GM11168 (cell line): ENCODE measurements at regions not wholly inside any gene's neighbourhood (a gene's known extent, or its start where the extent isn't known, plus 50 kb on each side); places are given as distances from the start of the nearest gene placed in this dataset.

Experiments
- in situ Hi-C: fragments of 300-500 bp; cut with MboI; formaldehyde crosslinking; loops from one replicate; pipeline ENCODE4 v1.12.0; 2022; ENCODE audit warnings: low sequenced_read_pairs; ENCODE audit not compliant: unreplicated experiment

- in situ Hi-C loops = no loop called here
Measured at GRCh38 chr2:226623587-226624368, 175.8 kb downstream of the IRS1 start.

DNA sequence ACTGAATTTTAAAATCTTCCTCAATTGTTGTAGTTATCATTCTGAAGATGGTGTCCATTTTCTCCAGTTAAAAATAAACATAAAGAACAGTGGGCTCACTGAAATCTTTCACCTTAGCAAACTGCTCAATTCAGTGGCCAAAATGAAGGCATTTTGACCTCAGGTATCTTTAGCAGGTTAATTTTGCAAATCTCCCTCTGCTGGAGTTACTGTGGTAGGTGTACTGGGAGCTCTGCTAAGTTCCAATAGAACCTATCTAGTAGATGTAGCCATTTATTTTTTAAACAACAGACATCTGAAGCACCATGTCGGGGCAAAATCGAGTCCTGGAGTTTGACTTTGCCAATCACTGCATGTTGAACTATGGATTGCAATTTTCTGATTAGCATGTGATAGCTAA is 177.1 kb downstream of the IRS1 start:
- in situ Hi-C loops = no loop called here

DNA sequence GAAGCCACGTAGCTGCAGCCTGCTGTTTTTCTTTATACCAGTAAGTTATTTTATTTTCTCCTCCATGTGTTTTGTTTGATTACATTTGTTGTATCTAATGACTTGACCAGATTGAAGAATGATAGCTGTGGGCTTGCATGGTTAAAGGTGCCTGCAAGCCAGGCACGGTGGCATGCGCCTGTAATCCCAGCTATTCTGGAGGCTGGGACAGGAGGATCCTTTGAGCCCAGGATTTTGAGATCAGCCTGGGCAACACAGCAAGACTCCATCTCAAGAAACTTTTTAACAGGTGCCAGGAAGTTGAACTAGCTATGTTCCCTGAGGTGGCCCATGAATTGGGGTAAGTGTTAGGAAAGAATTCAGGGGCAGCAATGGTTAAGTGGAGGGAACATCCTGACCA is 179.4 kb downstream of the IRS1 start:
- in situ Hi-C loops = no loop called here

- in situ Hi-C loops = no loop called here
Measured at GRCh38 chr2:226619707-226620106, 179.9 kb downstream of the IRS1 start.

GRCh38 chr2:226618875-226619605 is 180.6 kb downstream of the IRS1 start:
- in situ Hi-C loops = no loop called here

GRCh38 chr2:226618544-226618874 is 181.1 kb downstream of the IRS1 start:
- in situ Hi-C loops = no loop called here

DNA sequence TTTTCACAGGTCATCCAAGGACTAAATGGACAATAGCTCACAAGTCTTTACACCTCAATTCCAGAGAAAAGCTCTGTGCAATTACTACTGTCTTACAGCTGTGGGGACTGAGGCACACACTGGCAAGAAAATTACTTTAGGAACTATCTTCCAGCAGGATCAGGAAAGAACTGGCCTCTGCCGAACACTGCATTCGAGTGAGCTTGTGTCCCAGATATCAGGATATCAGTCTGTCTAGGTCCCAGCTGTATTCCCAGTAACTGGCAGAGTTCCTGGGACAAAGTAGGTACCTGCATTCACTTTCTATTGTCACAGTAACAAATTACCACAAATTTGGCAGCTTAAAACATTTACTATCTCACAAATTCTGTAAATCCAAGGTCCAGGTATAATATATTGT is 183.7 kb downstream of the IRS1 start:
- in situ Hi-C loops = no loop called here

DNA sequence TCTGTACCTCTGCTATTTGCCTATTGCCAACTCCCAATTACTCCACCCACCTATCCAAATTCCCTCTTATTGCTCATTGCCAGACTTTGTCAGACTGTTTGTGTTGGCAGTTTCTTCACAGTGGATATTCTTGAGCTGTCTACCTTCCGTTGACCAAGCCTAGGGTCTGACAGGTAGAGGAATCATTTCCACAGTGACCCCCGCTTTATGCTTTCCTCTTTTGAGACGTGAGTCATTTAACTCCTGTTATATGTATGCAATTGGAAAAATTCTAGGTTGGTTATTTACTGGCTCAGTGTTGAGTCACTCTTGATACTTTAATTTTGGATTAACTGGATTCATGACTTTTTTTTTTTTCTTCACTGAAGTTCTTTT is 187.7 kb downstream of the IRS1 start:
- in situ Hi-C loops = no loop called here

DNA sequence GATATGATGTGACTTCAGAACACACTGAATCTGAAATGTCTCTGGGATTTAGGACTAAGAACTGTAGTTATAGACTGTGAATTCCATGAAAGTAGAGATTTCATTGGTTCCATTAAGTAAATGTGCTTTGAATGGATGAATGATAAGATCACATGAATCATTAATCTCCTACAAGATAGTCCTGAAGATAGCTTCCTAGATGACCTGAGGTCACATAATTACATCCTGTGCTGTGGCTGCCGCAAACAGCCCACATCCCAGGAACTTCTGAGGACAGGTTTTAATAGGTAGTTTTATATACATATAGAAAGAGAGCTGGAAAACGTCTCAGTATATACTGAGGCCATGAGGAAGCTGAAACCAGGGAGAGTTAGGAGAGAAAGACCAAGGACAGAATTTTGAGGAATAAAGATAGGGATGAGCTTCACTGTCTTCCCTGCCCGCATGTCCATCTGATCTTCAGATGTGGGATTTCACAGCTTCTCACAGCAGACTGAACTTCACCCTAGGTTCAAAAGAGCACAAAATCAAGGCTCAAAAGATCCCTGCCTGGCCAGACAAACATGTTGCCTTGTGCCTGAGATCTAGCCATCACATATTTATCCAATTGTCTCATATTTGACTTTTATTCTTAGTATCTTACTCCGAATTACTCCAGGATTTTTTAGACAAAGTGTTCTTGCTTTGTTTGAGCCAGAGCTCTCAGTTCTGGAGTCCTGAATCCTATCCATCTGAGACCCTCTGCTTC is 188.2 kb downstream of the IRS1 start:
- in situ Hi-C loops = no loop called here

GRCh38 chr2:226609366-226609765 is 190.3 kb downstream of the IRS1 start:
- in situ Hi-C loops = no loop called here

DNA sequence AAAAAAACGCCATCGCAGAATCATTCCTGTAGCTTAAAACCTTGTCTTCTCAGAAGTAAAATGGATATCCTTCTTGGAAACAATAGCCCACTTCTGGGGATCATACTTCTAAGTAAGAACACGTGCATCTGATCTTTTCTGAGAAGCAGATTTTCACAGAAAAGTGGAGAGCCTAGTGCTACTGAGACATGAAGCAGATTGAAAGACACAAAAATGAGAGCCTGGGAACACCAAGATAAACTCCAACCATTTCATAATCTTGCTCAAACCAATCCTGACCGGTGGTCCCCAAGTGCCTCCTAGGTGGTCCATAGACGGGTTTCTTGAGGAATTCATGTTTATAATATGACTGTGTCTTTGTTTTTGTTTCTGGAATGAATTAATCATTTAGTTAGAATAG is 191.2 kb downstream of the IRS1 start:
- in situ Hi-C loops = no loop called here

DNA sequence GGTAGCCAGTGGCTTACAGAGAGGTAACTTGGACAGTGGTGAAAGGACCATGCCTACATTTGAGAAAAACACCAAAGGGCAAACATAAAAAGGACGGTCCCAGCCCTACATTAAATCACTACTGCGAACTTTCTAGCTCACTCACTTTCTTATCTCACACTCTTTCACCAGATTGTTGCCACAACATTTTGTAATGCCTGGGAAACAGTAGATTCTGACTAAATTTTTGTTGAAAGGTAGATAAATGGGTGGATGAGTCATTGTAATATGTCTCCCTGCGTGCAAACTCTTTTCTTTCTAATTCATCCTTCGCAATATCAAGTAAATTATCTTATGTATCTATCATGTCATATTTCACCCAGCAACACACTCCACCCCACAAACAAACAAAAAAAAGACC is 192.2 kb downstream of the IRS1 start:
- in situ Hi-C loops = no loop called here

DNA sequence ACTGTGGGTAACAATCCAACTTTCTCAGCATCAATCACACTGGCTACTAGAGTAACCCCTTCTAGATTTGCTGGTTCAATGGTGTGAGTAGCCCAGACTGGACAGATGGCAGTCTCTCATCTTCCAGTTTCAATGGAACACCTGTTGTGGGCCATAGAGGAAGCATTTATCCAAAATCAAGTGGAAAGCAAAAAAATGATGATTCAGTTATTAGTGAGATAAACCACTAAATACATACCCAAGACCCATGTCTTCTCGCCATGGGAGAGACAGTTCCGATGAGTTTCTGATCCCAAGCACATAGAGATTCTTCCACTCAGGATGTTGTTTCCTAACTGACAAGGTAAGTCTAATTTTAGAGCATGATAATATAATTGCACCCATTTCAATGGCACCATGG is 194.0 kb downstream of the IRS1 start:
- in situ Hi-C loops = no loop called here

DNA sequence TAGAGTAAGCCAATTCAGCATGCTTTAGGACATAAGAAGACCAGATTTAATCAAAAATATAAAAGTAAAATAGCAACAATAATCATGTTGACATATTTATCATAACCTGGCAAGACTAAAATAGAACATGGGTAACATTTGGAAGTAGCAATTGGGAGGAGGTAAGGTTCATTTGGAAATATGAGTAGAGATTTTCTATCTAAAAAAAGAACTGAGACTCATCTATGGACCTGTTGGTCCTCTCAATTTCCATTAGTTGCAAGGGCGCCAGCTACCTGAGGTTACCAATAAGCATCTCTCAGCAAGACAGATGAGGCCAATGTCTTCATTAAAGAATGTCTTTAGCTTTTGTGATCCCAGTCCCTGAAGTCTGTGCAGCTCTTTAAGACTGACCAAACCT is 196.0 kb downstream of the IRS1 start:
- in situ Hi-C loops = no loop called here

DNA sequence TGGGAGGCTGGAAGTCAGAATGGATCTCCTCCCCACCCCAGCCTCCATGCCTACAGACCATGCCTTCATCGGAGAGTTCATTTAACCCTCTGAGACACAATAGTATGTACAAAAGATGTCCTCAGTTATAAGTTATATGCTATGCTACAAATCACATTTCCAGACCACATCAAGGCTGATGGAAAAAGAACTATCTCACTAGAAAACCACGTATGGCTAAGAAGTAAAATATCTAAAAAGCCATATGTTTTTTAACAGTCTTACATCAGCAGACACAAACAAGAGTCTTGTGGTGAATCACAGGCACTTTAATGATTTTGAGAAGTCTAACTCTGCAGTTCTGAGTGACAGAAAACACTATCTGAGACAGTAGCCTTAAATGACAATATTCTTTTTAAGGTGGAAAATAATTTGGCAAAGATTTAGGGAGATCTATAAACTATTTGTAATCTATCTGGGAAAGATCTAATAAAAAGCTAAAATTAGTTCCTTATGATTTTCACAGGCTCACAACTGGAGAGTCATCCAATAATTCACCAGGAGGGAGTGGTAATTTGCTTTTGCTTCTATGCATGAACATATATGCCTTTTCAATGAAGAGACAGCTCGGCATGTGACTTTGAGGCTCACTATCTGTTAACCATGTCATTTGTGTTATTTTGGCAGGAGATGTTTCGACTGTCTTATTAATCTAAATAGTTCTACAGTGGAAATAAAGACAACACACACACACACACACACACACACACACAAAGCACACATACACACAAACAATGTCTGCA is 197.5 kb downstream of the IRS1 start:
- in situ Hi-C loops = no loop called here

GRCh38 chr2:226600802-226601201 is 198.8 kb downstream of the IRS1 start:
- in situ Hi-C loops = no loop called here

DNA sequence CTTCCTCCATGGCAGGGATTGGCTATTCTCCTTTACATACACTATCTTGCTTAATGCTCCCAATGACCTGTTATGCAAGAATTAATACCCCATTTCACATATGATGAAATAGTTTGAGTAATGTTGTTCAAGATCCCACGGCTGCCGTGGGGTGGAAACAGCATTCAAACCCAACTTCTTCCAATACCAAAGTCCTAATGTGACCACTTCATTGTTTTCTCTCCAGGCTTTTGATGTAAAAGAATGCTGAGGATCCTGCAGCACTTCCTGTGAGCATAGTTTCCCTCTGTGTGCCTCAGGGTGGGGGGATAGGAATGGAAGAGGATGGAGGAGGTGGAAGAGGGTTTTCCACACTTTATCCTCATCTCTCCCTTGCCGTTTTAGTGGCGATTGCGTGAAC is 199.4 kb downstream of the IRS1 start:
- in situ Hi-C loops = no loop called here

- in situ Hi-C loops = no loop called here
Measured at GRCh38 chr2:226589043-226589442, 210.6 kb downstream of the IRS1 start.

GRCh38 chr2:226585130-226585561 is 214.5 kb downstream of the IRS1 start:
- in situ Hi-C loops = no loop called here

DNA sequence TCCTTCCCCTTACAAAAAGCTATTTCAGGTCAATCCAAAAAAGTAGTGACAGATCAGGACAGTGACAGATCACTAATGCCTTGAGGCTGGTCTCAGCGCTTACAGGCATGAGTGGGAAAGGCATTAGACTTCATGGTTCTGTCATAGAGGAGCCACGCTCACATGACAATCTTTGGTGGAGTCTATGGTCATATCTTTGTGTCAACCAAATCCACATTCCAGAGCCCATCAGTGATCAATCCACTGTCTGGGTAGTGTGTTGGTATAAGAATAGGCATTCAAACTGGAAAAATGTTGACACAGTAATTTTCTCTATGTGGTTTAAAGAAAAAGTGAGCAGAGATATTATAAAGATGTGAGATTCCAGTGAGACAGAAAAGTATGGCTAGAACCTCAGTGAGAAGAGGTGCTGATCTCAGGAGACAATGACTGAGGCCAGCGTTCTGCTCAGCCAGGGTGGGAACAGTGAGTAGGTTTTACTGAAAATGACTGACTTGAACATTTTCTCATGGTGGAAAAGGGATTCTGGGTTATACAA is 215.0 kb downstream of the IRS1 start:
- in situ Hi-C loops = no loop called here
